Caco-2 (cell line): ENCODE measurements at regions not wholly inside any gene's neighbourhood (a gene's known extent, or its start where the extent isn't known, plus 50 kb on each side); places are given as distances from the start of the nearest gene placed in this dataset.

ENCODE experiments used
- BruUV-seq: library from RNA; stranded (reverse); fragments of 400-500 nt; replicated peaks from 2 replicates; lab custom pipeline; 2021; lab: Mats Ljungman, UMichigan
- CTCF ChIA-PET: fragments of 300-600 bp; sonication (Branson Sonifier 250); formaldehyde crosslinking; loops from one replicate; lab custom pipeline; 2022; ENCODE audit warnings: antibody characterized with exemption; lab: Charles Lee
- POLR2A ChIA-PET: fragments of 300-600 bp; sonication (Branson Sonifier 250); formaldehyde crosslinking; loops from one replicate; lab custom pipeline; 2022; ENCODE audit warnings: antibody characterized with exemption; lab: Charles Lee
- DNase-seq, 2 experiments: peaks; one replicate each; pipeline versions ENCODE4 v3.0.0 to v3.0.0-alpha.2; 2020 to 2022
- H3K27me3 ChIP-seq: replicated peaks from 2 replicates; pipeline ENCODE4 v1.6.0; 2011; ENCODE audit warnings: low read length; ENCODE audit not compliant: control insufficient read depth, insufficient read depth
- H3K36me3 ChIP-seq: 2 replicates; pipeline ENCODE4 v1.5.1; 2011; ENCODE audit warnings: low read length; ENCODE audit not compliant: control insufficient read depth, insufficient read depth
- H3K4me1 ChIP-seq: fragments of 250-450 bp; sonication (Bioruptor Pico); 2 replicates; pipeline ENCODE4 v1.5.1; 2020; ENCODE audit warnings: mild to moderate bottlenecking
- H3K4me3 ChIP-seq: 2 replicates; pipeline ENCODE4 v1.5.1; 2011; ENCODE audit warnings: low read depth, mild to moderate bottlenecking, control low read depth, low read length
- H3K9me3 ChIP-seq: fragments of 250-450 bp; sonication (Bioruptor Pico); 2 replicates; pipeline ENCODE4 v1.5.1; 2020; ENCODE audit warnings: mild to moderate bottlenecking, moderate library complexity
- H3K27ac Mint-ChIP-seq: one replicate; pipeline ENCODE4 v1.8.0; 2022; ENCODE audit warnings: mixed read lengths; ENCODE audit not compliant: unreplicated experiment
- H3K27me3 Mint-ChIP-seq: one replicate; pipeline ENCODE4 v1.8.0; 2022; ENCODE audit warnings: mixed read lengths; ENCODE audit not compliant: insufficient read depth, unreplicated experiment
- H3K36me3 Mint-ChIP-seq: one replicate; pipeline ENCODE4 v1.8.0; 2022; ENCODE audit warnings: mild to moderate bottlenecking, mixed read lengths; ENCODE audit not compliant: insufficient read depth, unreplicated experiment
- H3K4me1 Mint-ChIP-seq: one replicate; pipeline ENCODE4 v1.8.0; 2022; ENCODE audit warnings: low read depth, mixed read lengths; ENCODE audit not compliant: unreplicated experiment
- H3K4me3 Mint-ChIP-seq: one replicate; pipeline ENCODE4 v1.8.0; 2022; ENCODE audit warnings: mild to moderate bottlenecking, moderate library complexity, mixed read lengths; ENCODE audit not compliant: unreplicated experiment
- H3K9me3 Mint-ChIP-seq: one replicate; pipeline ENCODE4 v1.8.0; 2022; ENCODE audit warnings: mixed read lengths; ENCODE audit not compliant: unreplicated experiment
- intact Hi-C: fragments of 100-400 bp; cut with micrococcal nuclease; formaldehyde crosslinking; loops from one replicate; pipeline ENCODE4 v1.10.0; 2022; ENCODE audit not compliant: unreplicated experiment
- TF ChIP-seq, protein P1 (sequence below), 2 experiments: fragments of 200-600 bp in 1 of 2; IDR thresholded peaks; 1 replicate in 1 of 2; 2 replicates in 1 of 2; pipeline versions ENCODE4 v1.5.1 to v1.8.0; 2011 to 2022; ENCODE audit warnings: antibody characterized with exemption in 1 of 2, control low read depth in 1 of 2, inconsistent platforms in 1 of 2, low read depth in 1 of 2, low read length in 1 of 2, mild to moderate bottlenecking in 1 of 2, moderate library complexity in 1 of 2; ENCODE audit not compliant: insufficient read depth in 1 of 2, severe bottlenecking in 1 of 2, unreplicated experiment in 1 of 2

- POLR2A ChIA-PET = no interaction called here
- no peaks in the 10 kb centered on the region for H3K4me1 ChIP-seq
- TF ChIP-seq, protein P1, sequence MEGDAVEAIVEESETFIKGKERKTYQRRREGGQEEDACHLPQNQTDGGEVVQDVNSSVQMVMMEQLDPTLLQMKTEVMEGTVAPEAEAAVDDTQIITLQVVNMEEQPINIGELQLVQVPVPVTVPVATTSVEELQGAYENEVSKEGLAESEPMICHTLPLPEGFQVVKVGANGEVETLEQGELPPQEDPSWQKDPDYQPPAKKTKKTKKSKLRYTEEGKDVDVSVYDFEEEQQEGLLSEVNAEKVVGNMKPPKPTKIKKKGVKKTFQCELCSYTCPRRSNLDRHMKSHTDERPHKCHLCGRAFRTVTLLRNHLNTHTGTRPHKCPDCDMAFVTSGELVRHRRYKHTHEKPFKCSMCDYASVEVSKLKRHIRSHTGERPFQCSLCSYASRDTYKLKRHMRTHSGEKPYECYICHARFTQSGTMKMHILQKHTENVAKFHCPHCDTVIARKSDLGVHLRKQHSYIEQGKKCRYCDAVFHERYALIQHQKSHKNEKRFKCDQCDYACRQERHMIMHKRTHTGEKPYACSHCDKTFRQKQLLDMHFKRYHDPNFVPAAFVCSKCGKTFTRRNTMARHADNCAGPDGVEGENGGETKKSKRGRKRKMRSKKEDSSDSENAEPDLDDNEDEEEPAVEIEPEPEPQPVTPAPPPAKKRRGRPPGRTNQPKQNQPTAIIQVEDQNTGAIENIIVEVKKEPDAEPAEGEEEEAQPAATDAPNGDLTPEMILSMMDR (IDR thresholded peaks at IDR 0.05; ENCODE audit: insufficient read depth in 1 of 2, low read depth in 1 of 2, low read length in 1 of 2, severe bottlenecking in 1 of 2, unreplicated experiment in 1 of 2) = no peak
Observed at GRCh38 chr5:165627548-165628170, 2122.2 kb downstream of the MAT2B start.

GRCh38 chr5:165630261-165630778 lies 2124.9 kb downstream of the MAT2B start:
- no peaks in the 10 kb centered on the region for H3K4me1 Mint-ChIP-seq
- no peaks in the 10 kb centered on the region for H3K36me3 Mint-ChIP-seq
- ChIA-PET POLR2A (no interaction called here), CTCF (interaction anchor here (0.6 kb wide), 2 partner anchors 119 to 1938 kb away, joined by 4 to 6 read pairs; no protein-coding TSS in a partner anchor)
- DNase-seq = peak; percentile 44 to 63
- intact Hi-C loops = loop anchor here (1.0 kb wide), 1 partner anchor 1419 kb away; no protein-coding TSS in a partner anchor
- H3K9me3 Mint-ChIP-seq = peaks cover 9% of the 10 kb centered on the region
- H3K27ac Mint-ChIP-seq = no peak overlapping the region
- Histone ChIP-seq H3K9me3 (no peaks in the 10 kb centered on the region), H3K4me1 (no peaks in the 10 kb centered on the region), H3K27me3 (no peaks in the 10 kb centered on the region), H3K4me3 (no peak overlapping the region), H3K36me3 (no peaks in the 10 kb centered on the region)
- no peaks in the 10 kb centered on the region for H3K27me3 Mint-ChIP-seq
- no peak overlapping the region for H3K4me3 Mint-ChIP-seq
- BruUV-seq = no TSS peak
- TF ChIP-seq, protein P1 (IDR thresholded peaks at IDR 0.05; ENCODE audit: insufficient read depth in 1 of 2, low read depth in 1 of 2, low read length in 1 of 2, severe bottlenecking in 1 of 2, unreplicated experiment in 1 of 2) = peak; percentile 77 to 79

More at GRCh38 chr5:165627548-165628170, 2122.2 kb downstream of the MAT2B start:
- H3K36me3 Mint-ChIP-seq = no peaks in the 10 kb centered on the region
- CTCF ChIA-PET = no interaction called here
- no peaks in the 10 kb centered on the region for H3K4me1 Mint-ChIP-seq
- Histone ChIP-seq H3K4me3 (no peak overlapping the region), H3K9me3 (no peaks in the 10 kb centered on the region), H3K36me3 (no peaks in the 10 kb centered on the region), H3K27me3 (no peaks in the 10 kb centered on the region)
- H3K4me3 Mint-ChIP-seq = no peak overlapping the region
- H3K27ac Mint-ChIP-seq = no peak overlapping the region
- no peak for DNase-seq
- H3K9me3 Mint-ChIP-seq = peaks cover 9% of the 10 kb centered on the region
- no TSS peak for BruUV-seq
- intact Hi-C loops = no loop called here
- no peaks in the 10 kb centered on the region for H3K27me3 Mint-ChIP-seq

GRCh38 chr5:165631235-165631634 lies 2125.8 kb downstream of the MAT2B start:
- no TSS peak for BruUV-seq
- Mint-ChIP-seq H3K4me3 (no peak overlapping the region), H3K9me3 (peaks cover 9% of the 10 kb centered on the region), H3K27ac (no peak overlapping the region), H3K4me1 (no peaks in the 10 kb centered on the region), H3K36me3 (no peaks in the 10 kb centered on the region), H3K27me3 (no peaks in the 10 kb centered on the region)
- DNase-seq = no peak
- ChIA-PET POLR2A (no interaction called here), CTCF (no interaction called here)
- TF ChIP-seq, protein P1 (IDR thresholded peaks at IDR 0.05; ENCODE audit: insufficient read depth in 1 of 2, low read depth in 1 of 2, low read length in 1 of 2, severe bottlenecking in 1 of 2, unreplicated experiment in 1 of 2) = no peak
- H3K36me3 ChIP-seq = no peaks in the 10 kb centered on the region
- no peaks in the 10 kb centered on the region for H3K4me1 ChIP-seq
- no peaks in the 10 kb centered on the region for H3K9me3 ChIP-seq
- no peak overlapping the region for H3K4me3 ChIP-seq
- no peaks in the 10 kb centered on the region for H3K27me3 ChIP-seq
- intact Hi-C loops = no loop called here
